ENCODE measurements at regions not wholly inside any gene's neighbourhood (a gene's known extent, or its start where the extent isn't known, plus 50 kb on each side); places are given as distances from the start of the nearest gene placed in this dataset.

DNA sequence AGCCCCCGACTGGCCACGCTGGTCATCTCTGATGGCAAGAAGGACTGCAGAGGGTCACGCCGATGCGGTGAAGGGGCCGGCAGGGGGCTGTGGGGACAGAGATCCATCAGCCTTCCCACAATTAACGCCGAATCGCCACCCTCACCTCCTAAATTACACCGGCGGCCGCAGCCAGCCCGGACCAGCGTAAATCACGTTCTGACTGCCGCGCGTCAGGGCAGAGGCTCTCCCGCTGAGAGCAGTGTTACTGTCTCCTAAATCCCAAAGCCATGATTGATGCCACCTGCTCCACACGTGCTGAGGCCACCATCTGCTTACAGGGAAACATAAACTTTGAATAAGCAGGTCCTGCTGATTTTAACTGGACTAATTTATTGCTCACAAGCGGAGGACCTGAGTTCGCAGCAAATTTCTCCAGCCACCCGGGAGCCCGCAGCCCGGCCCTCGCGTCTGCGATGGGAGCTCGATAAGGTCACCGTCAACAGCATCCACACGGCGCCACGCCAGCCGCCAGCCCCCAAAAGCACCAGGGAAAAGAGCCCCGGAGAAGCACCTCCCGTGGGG lies 127.3 kb upstream of the NKX1-1 start:
- H3K27ac ChIP-seq, result no peak overlapping the region
- TF ChIP-seq ZFX (IDR thresholded peaks at IDR 0.05), result no peak
- TF ChIP-seq, protein P1, sequence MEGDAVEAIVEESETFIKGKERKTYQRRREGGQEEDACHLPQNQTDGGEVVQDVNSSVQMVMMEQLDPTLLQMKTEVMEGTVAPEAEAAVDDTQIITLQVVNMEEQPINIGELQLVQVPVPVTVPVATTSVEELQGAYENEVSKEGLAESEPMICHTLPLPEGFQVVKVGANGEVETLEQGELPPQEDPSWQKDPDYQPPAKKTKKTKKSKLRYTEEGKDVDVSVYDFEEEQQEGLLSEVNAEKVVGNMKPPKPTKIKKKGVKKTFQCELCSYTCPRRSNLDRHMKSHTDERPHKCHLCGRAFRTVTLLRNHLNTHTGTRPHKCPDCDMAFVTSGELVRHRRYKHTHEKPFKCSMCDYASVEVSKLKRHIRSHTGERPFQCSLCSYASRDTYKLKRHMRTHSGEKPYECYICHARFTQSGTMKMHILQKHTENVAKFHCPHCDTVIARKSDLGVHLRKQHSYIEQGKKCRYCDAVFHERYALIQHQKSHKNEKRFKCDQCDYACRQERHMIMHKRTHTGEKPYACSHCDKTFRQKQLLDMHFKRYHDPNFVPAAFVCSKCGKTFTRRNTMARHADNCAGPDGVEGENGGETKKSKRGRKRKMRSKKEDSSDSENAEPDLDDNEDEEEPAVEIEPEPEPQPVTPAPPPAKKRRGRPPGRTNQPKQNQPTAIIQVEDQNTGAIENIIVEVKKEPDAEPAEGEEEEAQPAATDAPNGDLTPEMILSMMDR (conservative IDR thresholded peaks at IDR 0.05), result no peak

DNA sequence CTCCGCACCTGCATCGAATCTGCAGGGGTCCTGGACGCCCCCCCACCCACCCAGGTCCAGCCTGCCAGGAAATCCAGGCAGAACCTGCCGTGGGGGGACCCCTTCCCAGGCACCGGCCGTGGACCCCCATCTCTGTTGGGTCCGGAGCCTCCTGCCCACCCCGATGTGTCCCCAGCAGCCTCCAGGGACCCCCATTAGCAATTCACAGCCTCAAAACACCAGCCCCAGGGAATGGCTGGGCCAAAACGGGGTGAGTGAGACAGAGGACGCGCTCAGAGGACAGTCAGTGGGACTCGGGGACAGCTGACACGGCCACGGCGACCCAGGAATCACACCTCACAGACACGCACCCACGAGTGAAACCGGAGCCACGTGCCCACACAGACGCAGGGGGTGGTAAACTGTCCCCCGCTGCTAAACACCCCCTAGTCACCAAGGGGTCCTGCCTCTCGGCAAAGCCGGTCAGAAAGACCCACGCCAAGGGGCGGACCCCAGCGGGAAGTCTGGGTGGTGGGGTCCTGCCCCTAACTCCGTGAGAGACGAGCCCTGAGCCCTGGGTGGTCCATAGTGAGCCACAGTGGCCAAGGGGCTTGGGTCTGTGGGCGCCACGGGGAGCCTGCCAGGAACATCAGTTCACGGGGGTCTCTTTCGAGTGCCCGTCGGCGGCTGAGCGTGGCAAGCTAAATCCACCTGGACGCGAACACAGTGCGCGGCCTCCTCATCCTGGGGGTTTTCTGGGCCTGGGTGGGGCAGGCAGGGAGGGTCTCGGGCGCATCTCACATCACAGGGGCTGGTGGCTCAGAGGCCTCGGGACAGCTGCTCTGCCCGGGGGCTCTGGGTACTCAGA lies 126.5 kb upstream of the NKX1-1 start:
- H3K27ac ChIP-seq, result no peak overlapping the region
- TF ChIP-seq ZFX (IDR thresholded peaks at IDR 0.05), result no peak
- TF ChIP-seq, protein P1 (conservative IDR thresholded peaks at IDR 0.05), result no peak

DNA sequence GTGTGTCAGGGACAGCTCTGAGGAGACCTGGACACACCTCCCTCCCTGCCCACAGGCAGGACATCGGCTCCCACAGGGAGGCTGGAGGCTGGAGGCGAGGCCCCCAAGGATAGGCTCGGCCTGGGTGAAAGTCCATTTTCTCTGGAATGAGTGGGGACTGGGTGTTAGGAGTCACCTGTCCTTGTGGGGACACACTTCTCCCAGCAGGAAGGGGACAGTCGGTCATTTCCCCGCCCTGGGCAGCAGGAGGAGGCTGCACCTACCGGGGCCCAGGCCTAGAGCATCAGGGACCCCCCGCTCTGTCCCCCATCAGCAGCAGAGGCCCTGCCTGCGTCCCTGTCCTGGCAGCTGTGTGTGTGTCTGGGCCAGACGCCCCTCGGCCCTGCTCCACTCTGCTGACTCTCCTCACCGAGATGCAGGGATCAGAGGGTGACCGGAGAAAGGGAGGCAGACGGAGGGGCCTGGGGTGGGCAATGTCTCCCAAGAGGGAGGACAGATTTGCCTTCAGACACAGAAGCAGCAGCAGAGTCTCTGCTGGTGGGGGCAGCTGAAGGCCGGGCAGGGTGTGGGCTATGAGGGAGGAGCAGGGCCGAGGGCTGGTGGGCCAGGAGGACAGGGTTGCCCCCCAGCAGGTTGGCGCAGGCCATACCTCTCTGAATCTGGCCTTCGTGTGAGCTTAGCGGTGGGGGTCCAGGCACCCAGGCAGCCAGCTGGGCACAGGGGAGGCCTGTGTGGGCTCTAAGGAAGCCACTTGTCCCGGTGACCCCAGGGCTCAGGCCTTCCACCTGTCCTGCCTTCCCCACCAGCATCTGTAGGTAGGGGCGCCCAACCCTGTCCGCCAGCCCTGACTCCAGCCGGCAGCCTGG lies 125.7 kb upstream of the NKX1-1 start:
- no peak for TF ChIP-seq ZFX (IDR thresholded peaks at IDR 0.05)
- TF ChIP-seq, protein P1 (conservative IDR thresholded peaks at IDR 0.05), result no peak
- H3K27ac ChIP-seq, result no peak overlapping the region

DNA sequence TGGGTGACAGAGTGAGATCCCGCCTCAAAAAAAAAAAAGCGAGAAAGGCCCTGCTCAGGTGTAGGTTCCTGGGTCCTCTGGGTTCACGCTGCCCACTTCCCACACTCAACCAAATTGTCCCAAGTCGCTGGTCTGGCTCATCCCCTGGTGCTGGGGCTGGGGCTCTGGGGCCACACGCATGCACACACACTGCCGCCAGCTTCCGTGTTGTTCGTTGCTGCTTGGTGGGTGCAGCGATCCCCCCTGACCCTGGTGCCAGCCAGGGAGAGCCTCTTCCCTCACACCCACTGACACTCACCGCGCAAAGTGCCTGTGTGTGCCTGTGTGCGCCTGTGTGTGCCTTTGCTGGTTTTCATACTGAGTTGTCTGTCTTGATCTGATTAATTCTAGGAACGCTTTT lies 124.1 kb upstream of the NKX1-1 start:
- H3K27ac ChIP-seq, result no peak overlapping the region
- no peak for TF ChIP-seq ZFX (IDR thresholded peaks at IDR 0.05)
- TF ChIP-seq, protein P1 (conservative IDR thresholded peaks at IDR 0.05), result no peak

DNA sequence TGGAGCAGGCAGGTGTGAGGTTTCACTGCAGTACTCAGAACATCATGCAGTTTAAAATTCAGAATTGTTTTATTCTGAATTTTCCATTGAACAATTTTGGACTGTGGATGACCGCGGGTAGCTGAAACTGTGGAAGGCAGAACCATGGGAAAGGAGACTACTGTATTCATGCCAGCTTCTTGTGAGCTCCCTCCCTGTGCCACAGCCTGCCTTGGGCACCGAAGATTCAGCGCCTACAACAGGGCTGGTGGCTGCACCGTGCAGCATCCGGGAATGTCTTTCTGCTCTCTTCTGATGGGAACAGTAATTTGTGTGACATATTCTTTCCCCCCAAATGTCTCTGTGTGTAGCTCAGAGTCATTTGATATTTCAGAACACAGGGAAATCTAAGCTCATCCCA lies 118.5 kb upstream of the NKX1-1 start:
- H3K27ac ChIP-seq, result no peak overlapping the region
- TF ChIP-seq, protein P1 (conservative IDR thresholded peaks at IDR 0.05), result no peak
- no peak for TF ChIP-seq ZFX (IDR thresholded peaks at IDR 0.05)

DNA sequence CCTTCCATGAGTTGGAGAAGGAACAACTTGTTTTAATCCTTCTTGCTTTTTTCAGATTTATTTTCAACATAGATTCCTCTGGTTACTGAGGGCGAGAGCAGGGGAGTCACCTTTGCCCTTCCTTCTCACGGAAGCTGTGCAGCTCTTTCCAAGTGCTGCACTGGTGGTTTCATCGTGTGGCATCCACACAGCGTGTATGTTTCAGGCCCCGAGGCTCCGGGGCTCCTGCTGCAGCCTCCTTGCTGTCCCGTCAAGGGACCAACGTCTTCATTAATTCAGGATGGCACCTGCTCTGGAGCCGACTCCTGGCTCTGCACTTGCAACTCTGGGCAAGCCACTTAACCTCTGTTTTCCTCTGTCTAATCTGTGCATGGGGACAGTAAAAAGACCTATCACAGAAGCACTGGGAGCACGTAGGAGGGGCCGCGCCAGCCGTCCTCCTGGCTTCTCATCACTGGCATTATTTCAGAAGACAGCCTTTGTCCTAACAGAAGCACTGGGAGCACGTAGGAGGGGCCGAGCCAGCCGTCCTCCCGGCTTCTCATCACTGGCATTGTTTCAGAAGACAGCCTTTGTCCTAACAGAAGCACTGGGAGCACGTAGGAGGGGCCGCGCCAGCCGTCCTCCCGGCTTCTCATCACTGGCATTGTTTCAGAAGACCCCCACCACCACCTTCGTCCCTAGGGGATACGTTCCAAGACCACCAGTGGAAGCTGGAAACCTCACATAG lies 117.8 kb upstream of the NKX1-1 start:
- TF ChIP-seq, protein P1 (conservative IDR thresholded peaks at IDR 0.05), result no peak
- TF ChIP-seq ZFX (IDR thresholded peaks at IDR 0.05), result no peak

More for the DNA sequence above, 117.8 kb upstream of the NKX1-1 start:
- no peak overlapping the region for H3K27ac ChIP-seq

All from C4-2B (cell line).